Fibroblast of skin of scalp (primary cell): ENCODE measurements at regions not wholly inside any gene's neighbourhood (a gene's known extent, or its start where the extent isn't known, plus 50 kb on each side); places are given as distances from the start of the nearest gene placed in this dataset.
"Not testable (repeated sequence)": the region's sequence is repeated elsewhere in the genome, so short reads cannot be mapped to it uniquely, and the experiment has no call there.

ENCODE experiments used
- DNase-seq: peaks from one replicate; pipeline ENCODE4 v3.0.0-alpha.2; 2013

GRCh38 chr4:115575851-115576250 is 462.4 kb upstream of the NDST4 start:
- DNase-seq = peak; percentile 1

DNA sequence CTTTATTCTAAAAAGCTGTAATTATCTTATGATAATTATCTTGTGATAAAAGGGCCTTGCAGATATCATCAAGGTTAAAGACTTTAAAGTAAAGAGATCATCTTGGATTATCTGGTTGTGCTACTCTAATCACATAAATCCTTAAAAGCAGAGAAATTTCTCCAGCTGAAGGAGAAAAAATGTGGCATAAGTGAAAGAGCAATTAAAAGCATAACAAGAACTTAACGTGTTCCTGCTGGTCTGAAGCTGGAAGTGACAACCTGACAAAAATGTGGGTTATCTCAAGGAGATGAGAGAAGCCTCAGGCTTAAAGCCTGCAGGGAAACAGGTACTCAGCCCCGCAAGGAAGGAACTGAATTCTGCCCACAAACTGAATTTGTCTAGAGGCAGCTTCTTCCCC is 449.1 kb upstream of the NDST4 start:
- no peak for DNase-seq

GRCh38 chr4:115548123-115548522 is 434.7 kb upstream of the NDST4 start:
- no peak for DNase-seq

GRCh38 chr4:115537387-115537786 is 424.0 kb upstream of the NDST4 start:
- peak; percentile 20 for DNase-seq

DNA sequence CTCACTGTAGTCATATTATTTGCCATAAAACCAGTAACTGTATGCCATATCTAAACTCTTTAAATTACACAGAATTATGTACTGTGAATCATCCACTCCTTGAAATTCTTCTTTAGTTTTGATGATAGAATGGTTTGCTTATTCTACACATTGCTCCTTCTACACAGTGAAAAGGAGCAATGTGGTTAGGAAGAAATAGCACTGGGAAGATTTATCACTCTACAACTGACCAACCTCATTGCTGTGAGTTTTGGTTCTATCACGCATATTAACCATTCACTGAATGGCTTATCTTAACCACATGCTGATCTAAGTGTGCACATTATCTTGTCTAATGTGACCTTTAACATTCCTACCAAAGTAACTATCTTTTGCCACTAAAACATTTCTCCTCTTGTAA is 415.7 kb upstream of the NDST4 start:
- no peak for DNase-seq

DNA sequence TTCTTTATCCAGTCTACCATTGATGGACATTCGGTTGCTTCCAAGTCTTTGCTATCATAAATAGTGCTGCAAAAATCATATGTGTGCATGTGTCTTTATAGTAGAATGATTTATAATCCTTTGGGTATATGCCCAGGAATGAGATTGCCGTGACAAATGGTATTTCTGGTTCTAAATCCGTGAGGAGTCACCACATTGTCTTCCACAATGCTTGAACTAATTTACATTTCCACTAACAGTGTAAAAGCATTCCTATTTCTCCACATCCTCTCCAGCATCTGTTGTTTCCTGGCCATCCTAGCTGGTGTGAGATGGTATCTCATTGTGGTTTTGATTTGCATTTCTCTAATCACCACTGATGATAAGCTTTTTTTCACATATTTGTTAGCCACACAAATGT is 406.1 kb upstream of the NDST4 start:
- DNase-seq = not testable (repeated sequence)

GRCh38 chr4:115515772-115516171 is 402.4 kb upstream of the NDST4 start:
- DNase-seq = no peak

GRCh38 chr4:115515366-115515765 is 401.9 kb upstream of the NDST4 start:
- no peak for DNase-seq

GRCh38 chr4:115514675-115515074 is 401.3 kb upstream of the NDST4 start:
- DNase-seq = no peak

- no peak for DNase-seq
Observed at GRCh38 chr4:115505326-115505725, 391.9 kb upstream of the NDST4 start.

DNA sequence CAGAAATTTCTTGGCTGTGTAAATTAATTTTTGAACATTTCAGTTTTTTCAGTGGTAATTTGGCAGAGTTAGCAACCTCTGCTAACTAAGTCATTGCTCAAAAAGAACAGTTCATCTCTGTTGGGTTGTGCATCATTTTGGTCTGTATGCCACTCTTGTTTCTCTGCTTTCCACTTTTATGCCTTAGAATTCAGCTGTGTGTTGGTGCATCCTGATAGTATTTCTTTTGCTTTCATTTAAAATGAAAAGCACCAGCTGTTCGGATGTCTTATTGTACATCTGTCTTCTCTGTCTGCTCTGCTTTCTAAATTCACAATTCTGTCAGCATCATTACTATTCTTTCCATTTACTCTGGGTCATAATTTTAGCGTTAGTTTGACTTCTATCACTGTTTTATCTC is 388.2 kb upstream of the NDST4 start:
- DNase-seq = no peak

DNA sequence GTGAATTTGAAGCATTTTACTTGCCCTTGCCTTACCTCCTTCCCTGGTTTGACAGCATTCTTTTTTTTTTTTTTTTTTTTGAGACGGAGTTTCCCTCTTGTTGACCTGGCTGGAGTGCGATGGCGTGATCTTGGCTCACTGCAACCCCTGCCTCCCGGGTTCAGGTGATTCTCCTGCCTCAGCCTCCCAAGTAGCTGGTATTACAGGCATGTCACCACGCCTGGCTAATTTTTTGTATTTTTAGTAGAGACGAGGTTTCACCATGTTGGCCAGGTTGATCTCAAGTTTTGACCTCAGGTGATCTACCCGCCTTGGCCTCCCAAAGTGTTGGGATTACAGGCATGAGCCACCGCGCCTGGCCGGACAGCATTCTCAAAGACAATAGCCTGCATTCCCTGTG is 380.4 kb upstream of the NDST4 start:
- DNase-seq = not testable (repeated sequence)

DNA sequence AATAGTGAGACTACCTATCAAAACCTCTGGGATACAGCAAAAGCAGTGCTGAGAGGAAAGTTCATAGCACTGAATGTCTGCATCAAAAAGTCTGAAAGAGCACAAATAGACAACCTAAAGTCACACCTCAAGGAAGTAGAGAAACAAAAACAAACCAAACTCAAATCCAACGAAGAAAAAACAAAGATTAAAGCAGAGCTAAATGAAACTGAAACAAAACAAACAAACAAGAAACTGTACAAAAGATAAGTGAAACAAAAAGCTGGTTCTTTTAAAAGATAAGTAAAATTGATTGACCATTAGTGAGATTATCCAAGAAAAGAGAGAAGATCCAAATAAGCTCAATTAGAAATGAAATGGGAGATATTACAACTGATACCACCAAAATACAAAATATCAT is 378.3 kb upstream of the NDST4 start:
- no peak for DNase-seq

GRCh38 chr4:115489279-115489678 is 375.9 kb upstream of the NDST4 start:
- DNase-seq = no peak

DNA sequence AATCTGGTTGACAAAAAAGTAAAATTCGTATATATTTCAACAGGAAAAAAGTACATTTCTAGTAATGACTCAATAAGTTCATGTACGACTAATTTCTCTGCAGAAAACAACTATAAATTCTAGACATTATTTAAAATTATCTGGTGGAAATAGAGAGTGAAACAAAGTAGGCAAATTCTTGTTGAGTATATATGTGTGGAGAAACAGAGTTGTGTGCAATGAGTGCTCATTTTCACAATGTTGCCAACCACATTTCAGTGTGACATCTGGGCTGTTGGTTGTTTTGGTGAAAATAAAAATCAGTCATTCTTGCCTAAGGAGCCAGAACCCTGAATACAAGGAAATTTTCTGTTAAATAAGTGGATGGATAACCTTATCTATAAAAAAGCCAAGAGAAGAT is 372.0 kb upstream of the NDST4 start:
- no peak for DNase-seq

DNA sequence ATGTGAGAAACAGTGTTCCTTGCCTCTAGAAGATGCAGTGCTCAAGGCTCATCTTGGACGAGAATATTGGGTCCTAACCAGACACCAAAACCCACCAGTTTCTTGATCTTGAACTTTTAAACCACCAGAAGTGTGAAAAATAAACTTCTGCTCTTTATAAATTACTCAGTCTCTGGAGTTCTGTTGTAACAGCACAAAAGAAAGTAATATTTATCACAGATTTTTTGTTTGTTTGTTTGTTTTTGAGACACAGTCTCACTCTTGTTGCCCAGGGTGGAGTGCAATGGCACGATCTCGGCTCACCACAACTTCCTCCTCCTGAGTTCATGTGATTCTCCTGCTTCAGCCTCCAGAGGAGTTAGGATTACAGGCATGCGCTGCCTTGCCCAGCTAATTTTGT is 371.1 kb upstream of the NDST4 start:
- DNase-seq = no peak

GRCh38 chr4:115470763-115471162 is 357.3 kb upstream of the NDST4 start:
- DNase-seq = no peak

GRCh38 chr4:115459301-115459700 is 345.9 kb upstream of the NDST4 start:
- not testable (repeated sequence) for DNase-seq

DNA sequence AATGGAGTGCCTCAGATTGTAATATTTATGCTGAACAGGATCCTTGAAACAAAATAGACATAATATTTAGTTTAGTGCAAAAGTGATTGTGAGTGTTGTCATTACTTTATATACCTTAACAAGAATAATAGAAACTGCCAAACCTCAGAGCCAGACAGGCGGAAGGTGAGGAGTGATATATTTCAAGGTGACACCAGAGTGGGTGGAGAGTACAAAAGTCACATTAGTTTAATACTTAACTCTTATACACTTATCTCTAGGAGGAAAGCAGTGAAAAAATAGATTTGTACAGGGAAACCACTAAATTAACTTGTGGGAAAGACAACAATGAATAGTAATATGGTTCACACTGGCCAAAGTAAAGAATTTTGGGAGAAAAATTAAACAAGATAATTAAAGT is 342.8 kb upstream of the NDST4 start:
- no peak for DNase-seq

DNA sequence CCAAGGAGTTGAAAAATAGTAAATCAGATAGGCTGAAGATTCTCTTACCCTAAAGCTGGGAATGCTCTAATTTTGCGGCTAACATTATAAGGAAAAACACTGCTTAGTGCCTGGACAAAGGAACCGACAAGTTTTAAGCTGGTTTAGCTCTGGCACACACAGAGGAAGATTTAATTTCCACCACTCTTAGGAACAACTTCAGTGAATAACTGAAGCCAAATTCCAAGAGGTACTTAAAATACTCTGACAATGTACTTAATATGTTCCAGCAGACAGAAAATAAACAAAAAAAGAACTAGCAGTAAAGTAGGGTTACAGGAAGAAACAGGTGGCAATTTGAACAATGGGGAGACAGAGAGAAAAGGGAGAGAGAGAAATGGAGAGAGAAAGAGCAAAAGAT is 340.8 kb upstream of the NDST4 start:
- no peak for DNase-seq

GRCh38 chr4:115453416-115453815 is 340.0 kb upstream of the NDST4 start:
- DNase-seq = peak; percentile 6

- DNase-seq = not testable (repeated sequence)
Observed at GRCh38 chr4:115452229-115452628, 338.8 kb upstream of the NDST4 start.

DNA sequence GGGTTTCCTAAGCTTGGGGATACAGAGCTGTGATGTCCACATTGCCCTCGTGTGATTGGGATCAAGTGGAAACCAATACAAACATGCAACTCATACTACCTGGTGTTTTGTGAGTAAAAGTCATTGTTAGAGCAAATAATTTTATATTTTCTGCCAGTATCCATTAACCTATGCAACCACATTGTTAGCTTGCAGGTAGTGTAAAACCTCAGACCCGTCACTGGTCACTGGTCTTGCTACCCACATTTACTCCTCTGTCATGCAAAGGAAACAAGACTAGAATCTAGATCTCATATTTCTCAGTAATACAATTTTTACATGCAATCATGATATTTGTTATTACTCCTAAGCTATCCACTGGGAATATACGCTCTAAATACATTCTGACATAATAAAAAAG is 324.3 kb upstream of the NDST4 start:
- DNase-seq = no peak

DNA sequence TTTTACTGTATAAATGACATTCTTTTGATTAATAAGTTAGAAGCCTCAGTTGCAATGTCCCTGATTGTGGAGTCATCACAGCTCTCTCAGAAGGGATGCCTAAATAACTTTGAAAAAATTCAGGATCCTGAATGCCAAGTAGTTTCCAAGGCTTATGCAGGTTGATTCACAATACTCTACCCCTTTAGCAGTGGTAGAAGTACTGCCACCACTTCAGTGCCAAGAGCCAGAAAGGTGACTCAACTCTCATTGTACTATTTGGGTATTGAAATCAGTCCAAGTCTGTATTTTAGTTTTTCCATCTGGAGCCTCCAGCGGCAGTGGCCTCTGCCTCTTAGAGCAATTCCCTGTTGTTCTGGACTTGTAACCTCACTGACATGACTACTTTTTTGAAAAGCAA is 320.1 kb upstream of the NDST4 start:
- DNase-seq = no peak

DNA sequence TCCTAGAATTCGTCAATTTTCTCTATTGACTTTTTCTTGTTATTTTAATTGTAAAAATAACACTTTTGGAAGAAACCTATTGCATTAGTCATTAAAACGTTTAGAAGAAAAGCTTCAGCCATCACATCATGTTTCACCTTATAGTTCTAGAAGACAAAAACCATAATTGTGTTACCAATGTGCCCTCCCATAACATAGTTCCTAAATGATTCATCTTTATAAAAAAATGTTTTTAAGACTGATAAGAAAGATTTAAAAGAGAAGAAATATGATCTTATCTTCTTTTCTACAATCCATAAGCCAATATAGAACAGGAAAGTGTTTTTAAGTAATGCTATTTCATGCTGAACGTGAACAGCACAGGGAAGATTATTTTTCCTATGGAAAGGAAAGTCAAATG is 316.6 kb upstream of the NDST4 start:
- DNase-seq = no peak

GRCh38 chr4:115428455-115428854 is 315.0 kb upstream of the NDST4 start:
- no peak for DNase-seq
